SHP77 (cell line): ENCODE measurements at regions not wholly inside any gene's neighbourhood (a gene's known extent, or its start where the extent isn't known, plus 50 kb on each side); places are given as distances from the start of the nearest gene placed in this dataset.

Source experiments
- DNase-seq, 2 experiments: peaks; one replicate each; lab custom pipeline; 2025; lab: John Stamatoyannopoulos, UW

- no peak for DNase-seq
Measured at GRCh38 chr13:34246511-34246910, 428.6 kb downstream of the RFC3 start.

- no peak for DNase-seq
Measured at GRCh38 chr13:34247596-34247995, 429.6 kb downstream of the RFC3 start.

DNA sequence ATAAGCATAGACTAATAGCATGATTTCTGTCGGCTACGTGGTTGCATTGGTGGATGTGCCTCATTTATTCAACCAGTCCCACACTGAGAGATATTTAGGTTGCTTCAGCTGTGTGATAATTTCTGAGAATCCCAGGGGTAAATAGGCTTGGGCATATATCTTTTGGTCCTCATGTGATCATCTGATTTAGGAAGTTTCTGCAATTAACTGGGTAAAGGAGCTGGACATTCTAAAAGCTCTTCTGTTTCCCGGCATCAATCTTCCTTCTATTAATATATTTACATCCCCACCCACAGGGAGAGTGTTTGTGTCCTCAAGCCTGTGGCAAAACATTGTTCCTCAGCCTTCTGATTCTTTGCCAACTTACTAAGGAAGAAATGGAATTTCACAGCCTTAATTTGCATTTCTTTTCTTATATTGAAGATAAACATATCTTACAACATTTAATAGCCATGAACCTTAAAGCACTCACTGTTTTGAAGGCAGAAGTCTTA is 431.6 kb downstream of the RFC3 start:
- DNase-seq = no peak

- no peak for DNase-seq
Measured at GRCh38 chr13:34250151-34250670, 432.3 kb downstream of the RFC3 start.

GRCh38 chr13:34254366-34254765 is 436.4 kb downstream of the RFC3 start:
- no peak for DNase-seq

DNA sequence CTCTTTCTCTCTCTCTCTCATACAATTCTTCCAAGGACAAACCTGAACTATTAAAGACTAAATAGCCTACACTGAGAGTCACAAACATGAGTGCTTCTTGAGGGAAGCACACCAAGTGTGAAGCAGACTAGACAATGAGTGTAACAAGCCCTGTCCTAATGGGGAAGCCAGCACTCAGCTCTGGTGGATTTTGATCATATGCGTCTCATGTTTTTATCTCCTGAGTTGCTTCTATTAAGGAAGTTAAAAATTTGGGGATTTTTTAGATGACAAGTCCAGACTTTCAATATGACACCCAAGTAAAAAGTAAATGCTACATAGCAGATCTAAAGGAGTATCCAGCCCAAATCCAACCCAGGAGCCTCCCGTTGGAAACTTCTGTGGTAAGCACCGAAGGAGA is 437.8 kb downstream of the RFC3 start:
- no peak for DNase-seq

DNA sequence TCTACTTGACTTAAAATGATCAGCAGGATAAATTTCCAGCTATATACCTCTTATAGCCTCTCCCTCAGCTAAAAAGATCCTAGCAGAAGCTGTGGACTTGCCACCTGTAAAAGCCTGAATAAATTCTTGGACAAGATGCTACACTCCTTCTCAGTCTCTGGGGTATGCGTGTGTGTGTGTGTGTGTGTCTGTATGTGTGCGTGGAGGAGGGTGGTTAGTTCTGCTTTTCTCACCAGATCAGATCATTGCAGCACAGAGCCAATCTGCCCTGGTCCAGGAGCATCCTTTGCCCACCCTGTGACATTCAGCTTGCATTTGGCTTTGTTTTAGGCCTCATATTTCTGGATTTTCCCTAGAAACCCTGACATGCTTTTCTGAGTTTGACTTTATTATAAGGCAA is 438.3 kb downstream of the RFC3 start:
- no peak for DNase-seq

- DNase-seq = no peak
Measured at GRCh38 chr13:34257966-34258365, 440.0 kb downstream of the RFC3 start.

DNA sequence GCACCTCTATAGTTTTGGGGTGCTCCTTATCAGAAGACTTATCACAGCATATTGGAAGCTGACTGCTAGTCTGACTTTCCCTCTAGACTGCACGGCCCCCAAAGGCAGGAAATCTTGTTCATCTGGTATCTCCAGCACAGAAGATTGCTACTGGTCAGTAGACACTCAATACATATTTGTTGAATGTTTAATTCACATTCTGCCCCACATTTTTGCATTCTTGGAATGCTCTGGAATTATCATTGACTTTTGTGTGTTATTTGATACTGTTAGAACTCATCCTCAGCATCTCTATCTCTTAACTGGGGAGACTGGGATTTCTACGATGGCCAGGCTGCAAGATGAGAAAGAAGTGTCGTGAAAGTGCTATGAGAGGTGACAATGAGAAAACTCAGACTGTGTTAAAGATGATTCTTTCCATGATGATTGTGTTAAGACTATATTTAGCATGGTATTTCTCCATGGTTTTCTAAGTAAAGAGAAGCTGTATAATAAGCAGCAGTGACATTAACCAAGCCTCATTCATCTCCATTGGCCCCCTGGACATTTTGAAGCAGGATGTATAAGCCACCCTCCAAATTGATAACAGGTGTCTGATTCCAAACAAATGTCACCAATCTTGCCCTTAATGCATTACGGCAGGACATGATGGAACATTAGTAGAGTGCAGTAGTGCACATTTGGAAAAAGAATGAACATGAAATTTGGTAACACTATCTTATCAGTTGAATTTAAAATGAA is 440.9 kb downstream of the RFC3 start:
- DNase-seq = no peak

DNA sequence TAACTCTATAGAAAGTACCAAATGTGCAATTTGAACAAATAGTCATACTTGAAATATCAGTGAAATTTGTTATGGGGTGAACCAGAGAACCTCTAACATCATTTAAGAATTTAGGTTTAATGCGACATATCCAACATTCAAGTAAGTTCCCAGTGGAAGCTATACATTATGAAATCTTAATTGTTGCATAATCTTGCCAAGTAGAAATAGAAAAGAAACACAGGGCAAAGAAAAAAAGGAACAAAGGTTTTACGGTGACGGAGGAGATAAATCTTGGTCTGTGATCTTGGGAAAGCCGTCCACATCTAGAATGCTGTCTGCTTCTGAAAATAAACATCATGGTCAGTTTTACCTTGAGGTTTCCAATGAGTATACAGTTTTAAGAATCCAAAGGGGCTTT is 445.7 kb downstream of the RFC3 start:
- DNase-seq = no peak

DNA sequence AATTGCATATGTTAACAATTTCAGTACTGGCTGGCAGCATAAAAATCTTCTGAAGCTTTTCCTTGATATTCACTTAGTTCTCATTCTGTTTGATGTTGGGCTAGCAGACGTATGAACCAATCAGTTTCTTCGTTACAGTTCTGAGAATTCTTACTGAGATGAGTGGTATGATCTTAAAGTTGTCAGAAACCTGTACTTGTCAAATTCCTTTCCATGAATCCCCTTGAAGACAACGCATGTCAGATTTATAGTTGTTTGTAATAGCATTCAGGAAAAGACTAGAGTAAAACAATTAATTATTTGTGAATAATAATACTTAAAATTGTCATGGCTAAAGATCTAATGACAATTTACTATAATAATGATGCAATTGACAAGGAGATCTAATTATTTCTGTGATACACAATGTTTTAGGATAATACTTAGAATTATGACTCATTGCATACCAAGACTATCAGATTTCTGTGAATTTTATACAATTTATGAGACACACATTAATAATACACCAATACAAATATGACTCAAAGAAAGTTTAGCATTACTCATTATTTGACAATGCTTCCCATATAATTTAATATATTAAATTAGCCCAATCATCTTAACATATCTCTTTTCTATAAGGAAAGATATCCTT is 447.2 kb downstream of the RFC3 start:
- DNase-seq = no peak

- no peak for DNase-seq
Measured at GRCh38 chr13:34276764-34277163, 458.8 kb downstream of the RFC3 start.

DNA sequence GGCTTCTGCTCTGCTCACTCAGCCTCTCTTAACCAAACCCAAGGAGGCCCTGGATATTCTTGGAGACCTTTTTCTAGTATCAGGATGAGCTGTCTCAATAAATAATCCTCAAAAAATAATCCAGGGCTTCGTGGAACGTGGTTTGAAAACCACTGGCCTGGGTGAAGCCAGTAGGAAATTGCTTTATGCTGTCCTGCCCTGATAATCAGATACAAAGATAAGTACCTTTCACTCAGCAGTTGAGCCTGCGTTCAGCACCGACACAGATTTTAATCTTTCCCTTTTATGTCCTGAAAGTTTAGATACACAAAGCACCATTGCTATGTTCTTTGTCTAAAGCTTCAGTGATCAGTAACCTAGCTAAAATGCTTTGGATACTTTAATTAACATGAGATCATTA is 460.0 kb downstream of the RFC3 start:
- DNase-seq = no peak

DNA sequence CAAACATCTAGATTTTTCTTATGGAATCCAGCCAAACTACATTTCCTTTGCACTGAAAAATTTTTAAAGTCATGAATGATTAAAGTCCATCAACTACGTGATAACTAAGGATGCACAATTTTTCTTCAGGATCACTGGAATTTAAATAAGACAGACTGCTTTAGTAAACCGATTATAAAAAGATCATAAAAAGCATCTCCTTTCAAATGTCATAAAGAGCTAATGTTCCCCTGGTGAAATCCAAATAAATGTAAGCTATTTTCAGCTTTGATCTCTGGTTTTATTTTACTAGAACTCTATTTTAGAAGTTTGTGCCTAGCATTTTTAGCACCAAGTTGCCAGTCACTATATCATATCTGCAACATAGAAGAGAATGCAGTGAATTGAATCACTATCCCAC is 460.8 kb downstream of the RFC3 start:
- no peak for DNase-seq

- DNase-seq = no peak
Measured at GRCh38 chr13:34290661-34291060, 472.7 kb downstream of the RFC3 start.

DNA sequence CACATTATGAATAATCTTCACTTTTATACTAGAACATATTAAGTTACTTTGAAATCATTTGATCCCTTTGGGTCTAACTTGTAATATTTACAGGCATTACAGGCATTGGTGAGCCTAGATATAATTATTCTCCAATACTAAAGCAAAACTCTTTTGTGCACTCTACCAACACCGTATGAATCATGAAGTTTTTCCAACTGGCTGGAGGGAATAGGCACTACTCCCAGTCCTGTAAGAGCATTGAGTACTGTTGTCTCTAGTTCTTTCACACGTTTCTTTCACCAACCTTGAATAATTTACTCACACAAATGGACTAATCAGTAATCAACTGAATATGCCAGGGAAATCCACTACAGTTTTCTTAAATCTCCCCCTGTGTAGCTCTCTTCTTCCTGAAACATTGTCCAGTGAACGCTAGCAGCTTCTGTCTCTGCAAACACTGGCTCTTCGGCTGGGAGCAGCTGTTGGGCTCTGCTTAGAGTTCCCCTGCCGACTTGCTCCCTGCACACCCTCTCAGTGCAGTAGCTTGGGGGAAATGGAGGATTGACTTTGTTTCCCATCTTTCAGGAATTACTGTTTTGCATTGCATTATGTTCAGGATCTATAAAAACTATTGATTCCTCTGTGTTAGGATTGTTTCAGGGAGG is 476.7 kb downstream of the RFC3 start:
- peak; percentile 53 to 57 for DNase-seq

GRCh38 chr13:34300559-34300958 is 482.6 kb downstream of the RFC3 start:
- DNase-seq = peak in 1 of 2 experiments; percentile 3

GRCh38 chr13:34302596-34302995 is 484.6 kb downstream of the RFC3 start:
- DNase-seq = no peak

DNA sequence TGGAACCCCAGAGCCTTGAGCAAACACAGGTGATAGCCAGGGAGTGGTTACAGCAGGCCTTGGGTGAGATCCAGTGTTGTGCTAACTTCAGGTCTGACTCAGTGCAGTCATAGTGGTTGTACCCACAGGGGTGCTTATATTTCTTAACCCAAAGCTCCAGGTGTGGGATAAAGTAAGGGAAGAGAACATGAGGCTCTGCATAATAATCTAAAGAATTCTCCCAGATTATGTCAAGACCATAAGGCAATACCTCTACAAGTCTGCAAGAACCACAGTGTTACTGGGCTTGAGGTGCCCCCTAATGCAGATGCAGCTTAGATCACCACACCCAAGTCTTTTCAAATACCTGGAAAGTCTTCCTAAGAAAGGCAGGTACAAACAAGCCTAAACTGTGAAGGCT is 485.4 kb downstream of the RFC3 start:
- no peak for DNase-seq

DNA sequence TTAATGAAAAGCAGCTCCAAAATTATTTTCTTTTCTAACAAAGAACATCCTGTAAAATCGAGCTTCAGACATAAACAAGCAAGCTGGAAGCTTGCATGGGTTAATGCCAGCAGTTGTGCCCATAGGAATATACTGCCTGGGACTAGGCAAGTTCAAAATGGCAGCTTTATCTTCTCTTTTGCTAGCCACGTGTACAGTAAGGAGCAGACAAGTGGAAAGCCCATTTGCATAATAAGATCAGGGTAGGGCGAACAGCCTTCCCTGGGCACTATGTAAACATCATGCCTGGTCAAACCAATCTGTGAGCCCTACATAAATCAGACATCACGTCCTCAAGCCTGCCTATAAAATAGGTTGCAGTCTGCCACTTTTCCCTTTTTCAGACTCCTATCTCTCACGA is 489.7 kb downstream of the RFC3 start:
- DNase-seq = no peak

DNA sequence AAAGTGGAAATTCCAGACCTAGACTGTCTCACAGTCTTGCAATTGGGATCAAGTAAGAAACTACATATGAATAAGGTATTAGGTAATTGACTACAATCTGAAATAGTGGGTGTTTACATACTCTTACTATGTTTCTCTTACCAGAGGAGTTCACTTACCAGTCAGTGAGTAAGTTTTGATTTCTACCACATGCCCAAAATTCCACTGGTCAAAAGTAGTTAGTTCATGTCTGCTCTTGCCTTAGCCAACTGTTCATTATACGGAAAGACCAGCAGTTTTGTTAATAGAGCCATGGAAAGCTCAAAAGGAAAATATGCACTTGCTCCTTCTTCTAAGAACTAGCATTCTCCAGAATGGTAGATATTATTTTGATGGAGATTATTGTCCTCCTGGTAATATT is 490.8 kb downstream of the RFC3 start:
- DNase-seq = no peak

DNA sequence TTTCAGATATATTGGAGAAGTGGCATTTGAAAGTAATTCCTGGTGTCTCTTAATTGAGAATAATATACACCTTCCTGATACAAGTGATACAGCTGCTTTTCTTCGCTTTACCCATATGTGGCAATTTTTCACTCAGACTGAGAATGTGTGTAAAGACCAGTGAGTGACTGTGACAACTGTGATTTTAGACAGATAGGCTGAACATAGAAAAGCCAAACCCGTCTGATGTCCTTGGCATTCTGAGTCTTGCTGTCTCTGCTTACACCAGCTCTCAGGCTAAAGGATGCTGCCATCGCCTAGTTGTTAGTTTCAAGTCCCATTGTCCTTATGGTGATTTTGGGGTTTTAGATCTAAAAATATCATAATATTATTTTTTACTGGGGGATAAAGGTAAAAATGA is 492.6 kb downstream of the RFC3 start:
- no peak for DNase-seq

- no peak for DNase-seq
Measured at GRCh38 chr13:34311251-34311650, 493.3 kb downstream of the RFC3 start.
